OCI-LY7 (cell line): ENCODE measurements at regions not wholly inside any gene's neighbourhood (a gene's known extent, or its start where the extent isn't known, plus 50 kb on each side); places are given as distances from the start of the nearest gene placed in this dataset.

Experiments
- BruUV-seq: library from RNA; stranded (reverse); fragments of 400-500 nt; replicated peaks from 2 replicates; lab custom pipeline; 2021; lab: Mats Ljungman, UMichigan
- CTCF ChIA-PET: fragments of 300-600 bp; sonication (Branson Sonifier 250); formaldehyde crosslinking; loops from one replicate; lab custom pipeline; 2022; ENCODE audit warnings: antibody characterized with exemption; ENCODE audit not compliant: unreplicated experiment; lab: Charles Lee
- POLR2A ChIA-PET: fragments of 300-600 bp; sonication (Branson Sonifier 250); formaldehyde crosslinking; loops from one replicate; lab custom pipeline; 2022; ENCODE audit warnings: antibody characterized with exemption; lab: Charles Lee
- DNase-seq: peaks from one replicate; pipeline ENCODE4 v3.0.0-alpha.2; 2015; ENCODE audit warnings: low spot score
- H2AFZ ChIP-seq: fragments of 200-600 bp; sonication (generic), shearing (Covaris generic); 2 replicates; pipeline ENCODE4 v1.6.1; 2014; ENCODE audit warnings: mild to moderate bottlenecking, antibody characterized with exemption, low read length, moderate library complexity
- H3K27ac ChIP-seq: fragments of 200-600 bp; sonication (generic); 2 replicates; pipeline ENCODE4 v1.5.1; 2014; ENCODE audit warnings: mixed run types, low read depth, mild to moderate bottlenecking, moderate library complexity, low read length, inconsistent platforms; ENCODE audit not compliant: poor library complexity, severe bottlenecking
- H3K36me3 ChIP-seq: fragments of 200-600 bp; sonication (generic); 2 replicates; pipeline ENCODE4 v1.6.1; 2014; ENCODE audit warnings: mild to moderate bottlenecking, antibody characterized with exemption, low read length, moderate library complexity, mixed read lengths; ENCODE audit not compliant: insufficient read depth
- H3K4me1 ChIP-seq: fragments of 200-600 bp; sonication (generic); 2 replicates; pipeline ENCODE4 v1.5.1; 2014; ENCODE audit warnings: mild to moderate bottlenecking, low read length; ENCODE audit not compliant: insufficient read depth, poor library complexity, severe bottlenecking
- H3K4me2 ChIP-seq: fragments of 200-600 bp; sonication (generic); 2 replicates; pipeline ENCODE4 v1.6.1; 2014; ENCODE audit warnings: mild to moderate bottlenecking, low read length
- H3K4me3 ChIP-seq: fragments of 200-600 bp; sonication (generic); 2 replicates; pipeline ENCODE4 v1.5.1; 2014; ENCODE audit warnings: mild to moderate bottlenecking, low read depth, low read length; ENCODE audit not compliant: poor library complexity, severe bottlenecking
- H3K79me2 ChIP-seq: fragments of 200-600 bp; sonication (generic); 2 replicates; pipeline ENCODE4 v1.6.1; 2016; ENCODE audit warnings: low read depth, mild to moderate bottlenecking, low read length, moderate library complexity, mixed read lengths; ENCODE audit not compliant: insufficient read depth
- H3K9me2 ChIP-seq: fragments of 200-600 bp; sonication (generic); 2 replicates; pipeline ENCODE4 v1.6.1; 2016; ENCODE audit warnings: mild to moderate bottlenecking, low read length, mixed read lengths; ENCODE audit not compliant: insufficient read depth
- H3K9me3 ChIP-seq: fragments of 200-600 bp; sonication (generic); 2 replicates; pipeline ENCODE4 v1.6.1; 2014; ENCODE audit warnings: mild to moderate bottlenecking, mixed run types, low read length, mixed read lengths
- H4K20me1 ChIP-seq: fragments of 200-600 bp; sonication (generic); 2 replicates; pipeline ENCODE4 v1.6.1; 2014; ENCODE audit warnings: mild to moderate bottlenecking, antibody characterized with exemption, low read length, moderate library complexity, mixed read lengths; ENCODE audit not compliant: insufficient read depth
- CTCF ChIP-seq: fragments of 200-600 bp; sonication (generic); conservative IDR thresholded peaks from 2 replicates; pipeline ENCODE4 v1.5.1; 2014; ENCODE audit warnings: mild to moderate bottlenecking, antibody characterized with exemption, low read length, moderate library complexity, mixed read lengths
- EZH2phosphoT487 ChIP-seq: fragments of 200-600 bp; sonication (generic); IDR thresholded peaks from 2 replicates; pipeline ENCODE4 v1.6.1; 2018; ENCODE audit warnings: low read depth, borderline replicate concordance, mild to moderate bottlenecking, mixed run types, antibody characterized with exemption, low read length, moderate library complexity, mixed read lengths
- intact Hi-C: fragments of 100-400 bp; cut with micrococcal nuclease; formaldehyde crosslinking; loops from one replicate; pipeline ENCODE4 v1.10.0; 2022; ENCODE audit not compliant: unreplicated experiment

GRCh38 chr17:34045990-34046389 is 209.1 kb upstream of the CCL2 start:
- intact Hi-C loops, result no loop called here
- POLR2A ChIA-PET, result no interaction called here
- H2AFZ ChIP-seq, result no peak overlapping the region
- no peak overlapping the region for H3K27ac ChIP-seq
- H3K4me2 ChIP-seq, result no peak overlapping the region
- H3K4me1 ChIP-seq, result no peaks in the 10 kb centered on the region
- CTCF ChIA-PET, result no interaction called here
- no peaks in the 10 kb centered on the region for H3K36me3 ChIP-seq
- TF ChIP-seq EZH2phosphoT487 (no peak), CTCF (no peak)
- no peaks in the 10 kb centered on the region for H3K9me2 ChIP-seq
- no peaks in the 10 kb centered on the region for H3K79me2 ChIP-seq
- no peak for DNase-seq
- H3K9me3 ChIP-seq, result no peaks in the 10 kb centered on the region
- no peak overlapping the region for H3K4me3 ChIP-seq
- no TSS peak for BruUV-seq
- no peaks in the 10 kb centered on the region for H4K20me1 ChIP-seq

- no peak for DNase-seq
- Histone ChIP-seq H3K27ac (no peak overlapping the region), H4K20me1 (no peaks in the 10 kb centered on the region), H2AFZ (no peak overlapping the region), H3K4me2 (no peak overlapping the region), H3K36me3 (no peaks in the 10 kb centered on the region), H3K79me2 (no peaks in the 10 kb centered on the region), H3K4me3 (no peak overlapping the region), H3K4me1 (no peaks in the 10 kb centered on the region), H3K9me2 (no peaks in the 10 kb centered on the region), H3K9me3 (no peaks in the 10 kb centered on the region)
- TF ChIP-seq EZH2phosphoT487, result no peak
- TF ChIP-seq CTCF, result no peak
- ChIA-PET CTCF (no interaction called here), POLR2A (no interaction called here)
- intact Hi-C loops, result no loop called here
- BruUV-seq, result no TSS peak
Measured at GRCh38 chr17:34051046-34051445, 204.0 kb upstream of the CCL2 start.

GRCh38 chr17:34054495-34054894 is 200.6 kb upstream of the CCL2 start:
- Histone ChIP-seq H3K79me2 (no peaks in the 10 kb centered on the region), H3K9me2 (no peaks in the 10 kb centered on the region), H3K36me3 (no peaks in the 10 kb centered on the region), H3K4me1 (no peaks in the 10 kb centered on the region), H3K4me2 (no peak overlapping the region), H3K4me3 (no peak overlapping the region), H4K20me1 (no peaks in the 10 kb centered on the region), H3K9me3 (no peaks in the 10 kb centered on the region), H3K27ac (no peak overlapping the region), H2AFZ (no peak overlapping the region)
- intact Hi-C loops, result no loop called here
- DNase-seq, result no peak
- BruUV-seq, result no TSS peak
- CTCF ChIA-PET, result no interaction called here
- no peak for TF ChIP-seq CTCF
- TF ChIP-seq EZH2phosphoT487, result no peak
- POLR2A ChIA-PET, result no interaction called here
